HG03457 (cell line): ENCODE measurements at regions not wholly inside any gene's neighbourhood (a gene's known extent, or its start where the extent isn't known, plus 50 kb on each side); places are given as distances from the start of the nearest gene placed in this dataset.
"Not testable (repeated sequence)": the region's sequence is repeated elsewhere in the genome, so short reads cannot be mapped to it uniquely, and the experiment has no call there.

Experiments used
- ATAC-seq: cut with Tn5 transposase; IDR thresholded peaks from one replicate; pipeline ENCODE4 v1.9.1; 2021; ENCODE audit warnings: moderate number of reproducible peaks; ENCODE audit not compliant: unreplicated experiment

DNA sequence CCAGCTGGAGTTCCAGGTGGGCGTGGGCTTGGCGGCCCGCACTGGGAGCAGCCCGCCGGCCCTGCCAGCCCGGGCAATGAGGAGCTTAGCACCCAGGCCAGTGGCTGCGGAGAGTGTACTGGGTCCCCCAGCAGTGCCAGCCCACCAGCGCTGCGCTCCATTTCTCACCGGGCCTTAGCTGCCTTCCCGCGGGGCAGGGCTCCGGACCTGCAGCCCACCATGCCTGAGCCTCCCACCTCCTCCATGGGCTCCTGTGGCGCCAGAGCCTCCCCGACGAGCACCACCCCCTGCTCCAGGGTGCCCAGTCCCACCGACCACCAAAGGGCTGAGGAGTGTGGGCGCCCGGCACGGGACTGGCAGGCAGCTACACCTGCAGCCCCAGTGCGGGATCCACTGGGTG, 1075.3 kb downstream of the SI start:
- not testable (repeated sequence) for ATAC-seq

DNA sequence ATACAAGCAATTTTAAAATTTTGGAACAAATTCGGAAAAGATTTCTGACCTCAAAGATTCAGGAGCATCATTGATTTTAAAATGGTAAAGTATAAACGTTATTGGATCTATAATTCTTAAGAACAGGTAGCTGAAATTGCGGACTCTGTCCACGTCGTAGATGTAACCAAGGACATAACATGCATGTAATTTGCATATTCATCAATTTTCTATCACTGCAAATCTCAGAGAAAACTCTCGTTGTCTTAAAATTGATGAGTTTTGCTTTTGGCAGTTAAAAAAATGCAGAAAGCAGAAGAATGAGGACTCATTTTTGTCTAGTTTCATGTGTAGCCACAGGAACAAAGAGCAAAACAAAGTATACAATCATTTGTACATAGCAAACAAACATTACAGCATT, 1094.4 kb downstream of the SI start:
- ATAC-seq, result no peak

DNA sequence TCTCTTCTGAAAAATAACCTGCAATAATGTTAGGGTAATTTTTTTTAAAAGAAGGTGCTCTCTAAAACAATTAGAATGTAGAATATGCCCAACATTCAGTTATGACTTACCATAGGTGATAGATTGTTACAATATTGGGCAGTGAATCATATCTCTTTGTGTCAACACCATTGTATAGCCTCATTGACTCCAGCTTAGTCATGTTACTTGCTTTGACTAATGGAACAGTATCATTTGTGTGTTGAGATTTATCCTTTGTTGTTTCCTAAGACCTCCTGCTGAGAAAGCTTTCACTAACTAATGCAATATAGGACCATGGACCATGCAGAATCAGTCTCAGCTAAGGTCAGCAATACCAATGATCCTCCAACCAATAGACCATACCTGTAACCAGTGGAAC, 1106.4 kb downstream of the SI start:
- ATAC-seq, result no peak

DNA sequence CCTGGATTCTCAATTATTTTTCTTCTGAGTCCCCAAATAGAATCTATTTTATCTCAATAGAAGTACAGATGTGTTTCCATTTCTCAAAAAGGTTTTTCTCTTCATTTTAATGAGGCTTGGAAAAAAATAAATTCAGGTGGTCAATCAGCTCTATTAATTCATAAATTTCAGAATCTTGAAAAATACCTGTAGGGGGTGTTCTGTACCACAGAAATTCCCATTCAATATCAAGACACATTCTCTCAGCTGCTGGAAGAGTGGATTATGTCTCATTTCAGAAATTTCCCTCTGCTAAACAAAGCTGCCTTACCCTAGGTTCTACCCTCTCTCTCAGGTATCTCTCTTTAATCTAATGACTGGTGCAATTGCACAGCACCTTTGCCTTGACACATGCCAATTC, 1121.2 kb downstream of the SI start:
- ATAC-seq, result no peak

DNA sequence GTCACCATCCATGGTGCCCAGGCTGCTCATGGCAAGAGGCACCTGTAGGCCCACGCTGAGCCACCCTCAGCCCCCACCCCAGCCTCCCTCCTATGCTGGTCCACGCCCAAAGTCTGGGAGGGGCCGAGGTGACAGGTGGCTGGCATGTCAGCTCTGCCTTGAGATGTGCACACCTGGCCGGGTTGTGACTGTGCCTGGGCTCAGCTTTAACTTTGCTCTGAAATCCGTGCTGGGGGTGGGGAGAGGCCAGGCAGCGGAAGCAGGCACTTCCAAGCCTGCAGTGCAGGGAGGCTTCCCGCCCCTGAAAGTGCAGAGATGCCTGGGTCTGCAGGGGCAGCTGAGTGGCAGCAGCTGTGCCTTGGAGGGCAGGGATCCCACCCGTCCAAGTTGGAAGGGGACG, 1124.8 kb downstream of the SI start:
- ATAC-seq, result no peak

DNA sequence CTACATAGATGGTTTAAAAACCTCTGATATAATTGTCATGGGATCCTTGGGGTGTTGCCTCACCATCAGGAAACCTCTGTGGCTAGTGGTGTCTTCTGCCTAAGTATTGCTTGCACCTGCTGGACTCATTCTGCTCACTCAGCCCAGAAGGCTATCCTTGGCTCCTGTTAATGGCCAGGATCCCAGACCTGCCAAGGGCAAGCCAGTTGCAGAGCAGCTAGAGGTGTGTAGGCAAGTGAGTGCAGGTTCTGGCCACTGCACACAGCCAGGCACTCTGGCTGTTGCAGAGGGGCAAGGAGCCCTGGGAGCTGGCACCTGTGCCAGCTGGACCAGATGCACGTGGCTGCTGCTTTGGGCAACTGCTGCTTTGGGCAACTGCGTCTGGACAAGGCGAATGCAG, 1125.8 kb downstream of the SI start:
- ATAC-seq, result no peak

DNA sequence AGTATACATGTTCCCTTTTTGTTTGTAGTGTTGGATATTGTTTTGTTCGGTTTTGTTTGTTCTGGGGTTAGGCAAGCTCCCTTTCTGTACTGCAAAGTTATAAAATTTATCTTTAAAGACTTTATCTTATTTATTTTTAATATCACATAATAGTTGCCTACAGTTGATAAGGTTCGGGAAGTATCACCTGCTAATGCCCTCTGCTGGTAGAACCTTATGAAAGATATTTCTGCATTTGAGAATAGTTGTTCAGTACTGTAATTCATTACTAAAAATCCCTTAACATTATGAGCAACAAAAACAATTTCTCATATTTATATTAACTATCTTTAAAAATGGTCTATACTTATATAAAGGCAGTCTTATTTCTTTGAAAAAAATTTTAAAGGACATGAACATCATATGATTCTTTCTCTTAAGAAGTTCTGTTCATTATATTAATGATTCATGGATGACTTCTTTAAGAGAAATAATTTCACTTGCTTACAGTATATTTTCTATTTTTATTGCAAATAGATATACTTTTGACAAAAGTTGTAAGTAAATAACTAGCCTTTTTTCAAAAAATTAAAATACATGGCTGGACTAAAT, 1126.8 kb downstream of the SI start:
- no peak for ATAC-seq

DNA sequence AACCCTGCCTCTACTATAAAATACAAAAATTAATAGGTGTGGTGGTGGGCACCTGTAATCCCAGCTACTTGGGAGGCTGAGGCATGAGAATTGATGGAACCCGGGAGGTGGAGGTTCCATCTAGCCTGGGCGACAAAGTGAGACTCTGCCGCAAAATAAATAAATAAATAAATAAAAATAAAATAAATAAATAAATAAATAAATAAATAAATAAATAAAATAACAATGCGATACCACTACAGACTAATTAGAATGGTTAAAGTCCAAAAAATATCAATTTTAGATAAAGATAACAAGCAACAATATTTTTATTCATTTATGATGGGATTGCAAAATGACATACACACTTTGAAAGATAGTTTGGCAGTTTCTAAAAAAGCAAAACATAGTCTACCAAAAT, 1131.5 kb downstream of the SI start:
- ATAC-seq, result no peak

DNA sequence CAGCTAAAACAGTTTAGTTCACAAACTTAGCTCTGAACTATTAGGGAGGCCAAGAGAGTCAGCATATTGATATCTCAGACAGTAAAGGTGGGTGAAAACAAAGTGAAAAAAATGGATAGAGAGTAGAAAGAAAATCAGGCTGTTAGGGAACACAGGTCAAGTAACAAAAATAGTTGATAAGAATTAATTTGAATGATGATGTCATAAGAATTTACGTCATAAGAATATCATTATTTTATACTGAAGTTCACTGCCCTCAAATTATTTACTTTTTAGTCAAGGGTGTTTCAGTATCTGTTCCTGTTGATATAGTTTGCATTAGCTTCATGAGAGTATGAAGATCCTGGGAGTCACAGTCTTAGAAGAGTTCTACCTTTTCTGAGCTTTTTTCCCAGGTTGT, 1134.6 kb downstream of the SI start:
- ATAC-seq, result no peak

DNA sequence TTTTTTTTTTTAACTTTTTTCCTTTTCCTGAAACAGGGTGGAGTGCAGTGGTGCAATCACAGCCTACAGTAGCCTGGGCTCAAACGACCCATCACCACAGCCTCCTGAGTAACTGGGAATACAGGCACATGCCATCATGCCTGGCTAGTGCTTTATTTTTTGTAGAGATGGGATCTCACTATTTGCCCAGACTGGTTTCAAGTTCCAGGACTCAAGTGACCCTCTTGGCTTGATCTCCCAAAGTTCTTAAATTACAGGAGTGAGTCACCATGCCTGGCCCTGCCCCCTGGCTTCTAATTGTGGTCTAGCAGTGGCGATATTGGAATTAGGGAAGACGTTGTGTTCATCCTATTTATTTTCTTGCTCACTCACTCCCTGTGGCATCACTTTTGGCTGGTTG, 1138.4 kb downstream of the SI start:
- no peak for ATAC-seq

DNA sequence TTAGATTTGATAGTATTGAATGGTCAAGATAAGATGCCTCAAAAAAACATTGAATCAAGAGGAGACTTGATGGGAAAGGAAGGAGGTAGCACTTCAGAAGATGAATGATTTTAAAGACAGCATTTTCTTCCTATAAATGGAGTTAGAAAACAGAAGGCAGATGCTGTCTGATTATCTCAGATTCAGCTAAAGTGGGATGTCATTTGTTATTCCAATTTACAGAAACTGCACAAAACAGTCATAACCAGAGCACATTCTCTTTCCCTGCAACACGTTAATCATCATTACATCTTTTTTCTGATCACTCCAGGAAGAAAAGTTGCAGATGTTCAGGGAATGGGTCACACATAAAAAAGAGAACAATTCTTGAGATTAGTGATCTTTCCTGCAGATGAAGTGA, 1141.8 kb downstream of the SI start:
- no peak for ATAC-seq

DNA sequence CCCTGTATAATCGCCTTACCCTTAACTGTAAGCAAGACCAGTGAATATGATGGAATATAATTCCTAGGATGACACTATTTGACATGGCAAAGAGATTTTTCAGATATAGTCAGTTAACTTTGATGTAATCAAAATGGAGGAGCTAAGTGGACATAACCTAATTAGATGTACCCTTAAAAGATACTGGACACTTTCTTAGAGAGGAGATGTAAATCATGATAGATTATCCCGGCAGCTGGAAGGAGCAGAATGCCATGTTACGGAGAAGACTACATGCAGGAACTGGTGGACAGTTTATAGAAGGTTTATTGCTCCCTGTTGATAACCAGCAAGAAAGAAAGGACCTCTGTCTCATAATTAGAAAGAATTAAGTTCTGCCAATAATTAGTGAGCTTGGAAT, 1142.9 kb downstream of the SI start:
- no peak for ATAC-seq

DNA sequence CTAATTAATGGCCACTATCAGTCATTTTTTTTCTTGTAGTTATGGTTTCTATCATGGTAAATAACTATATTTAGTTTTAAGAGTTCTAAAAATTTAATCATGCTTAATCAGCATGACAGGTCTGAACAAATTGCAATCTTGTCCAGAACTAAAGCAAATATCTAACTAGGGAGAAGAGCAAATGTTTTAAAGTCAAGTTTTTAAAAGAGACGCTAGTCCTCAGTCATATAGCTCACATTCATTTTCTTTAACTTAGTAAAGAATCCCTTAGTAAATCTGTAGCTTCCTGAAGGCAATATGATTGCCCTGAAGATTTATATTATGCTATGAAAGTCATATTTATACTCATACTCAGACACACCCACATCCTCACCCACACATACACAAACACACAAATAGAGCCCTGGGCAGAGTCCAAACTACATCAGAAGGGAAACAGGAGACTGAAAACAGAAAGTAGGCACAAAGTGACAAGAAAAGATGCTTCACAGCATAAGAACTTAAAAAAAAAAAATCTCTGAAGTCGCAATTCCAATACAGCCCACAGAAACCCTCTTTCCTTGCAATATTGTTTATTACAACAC, 1149.1 kb downstream of the SI start:
- ATAC-seq, result no peak

DNA sequence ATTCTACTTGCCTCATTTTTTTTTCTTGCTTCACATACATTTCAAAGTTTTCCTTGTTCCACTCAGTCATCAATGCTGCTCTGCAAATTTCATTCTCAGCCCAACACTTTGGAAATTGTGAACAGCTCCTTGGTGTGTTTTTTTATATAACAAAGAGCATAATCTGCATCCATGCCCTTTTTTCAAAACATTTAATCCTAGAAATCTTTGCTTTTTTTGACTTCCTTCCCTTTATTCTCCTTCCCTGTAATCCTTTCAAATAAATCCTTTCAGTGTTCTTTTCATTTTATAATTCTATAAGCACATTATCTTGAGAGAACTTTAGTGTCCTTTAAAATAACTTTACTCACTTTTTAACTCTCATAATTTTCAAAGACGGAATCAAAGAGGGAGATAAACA, 1150.8 kb downstream of the SI start:
- no peak for ATAC-seq

DNA sequence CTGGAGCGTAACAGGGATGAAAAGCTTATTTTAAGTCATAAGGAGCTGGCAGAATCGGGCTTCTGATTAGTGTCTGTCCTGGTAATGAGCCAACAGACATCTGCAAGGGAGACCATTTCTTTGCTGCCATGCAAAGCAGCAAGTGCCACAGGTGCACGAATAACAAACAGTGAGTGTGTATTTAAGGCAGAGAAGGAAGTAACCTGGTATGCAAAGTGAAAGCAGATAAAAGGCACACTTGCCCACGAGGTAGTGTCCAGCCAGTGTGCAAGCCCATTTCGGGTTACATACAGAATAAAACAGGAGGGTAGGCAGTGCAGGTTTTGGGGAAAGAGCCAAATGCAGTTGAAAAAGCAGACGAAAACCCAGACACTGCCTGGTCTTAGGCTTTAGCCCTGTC, 1153.7 kb downstream of the SI start:
- no peak for ATAC-seq

DNA sequence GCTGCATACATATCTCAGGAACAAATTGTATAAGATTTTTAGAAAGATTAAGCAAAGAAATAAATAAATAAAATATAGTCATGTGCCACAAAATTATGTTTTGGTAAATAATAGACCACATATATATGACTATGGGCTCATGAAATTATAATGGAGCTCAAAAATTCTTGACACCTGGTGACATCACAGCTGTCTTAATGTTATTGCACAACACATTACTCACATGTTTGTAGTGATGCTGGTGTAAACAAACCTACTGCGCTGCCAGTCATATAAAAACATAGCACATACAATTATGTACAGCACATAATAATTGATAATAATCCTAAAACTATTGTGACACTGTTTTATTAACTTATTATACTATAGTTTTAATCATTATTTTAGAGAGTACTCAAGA, 1159.1 kb downstream of the SI start:
- ATAC-seq, result no peak

DNA sequence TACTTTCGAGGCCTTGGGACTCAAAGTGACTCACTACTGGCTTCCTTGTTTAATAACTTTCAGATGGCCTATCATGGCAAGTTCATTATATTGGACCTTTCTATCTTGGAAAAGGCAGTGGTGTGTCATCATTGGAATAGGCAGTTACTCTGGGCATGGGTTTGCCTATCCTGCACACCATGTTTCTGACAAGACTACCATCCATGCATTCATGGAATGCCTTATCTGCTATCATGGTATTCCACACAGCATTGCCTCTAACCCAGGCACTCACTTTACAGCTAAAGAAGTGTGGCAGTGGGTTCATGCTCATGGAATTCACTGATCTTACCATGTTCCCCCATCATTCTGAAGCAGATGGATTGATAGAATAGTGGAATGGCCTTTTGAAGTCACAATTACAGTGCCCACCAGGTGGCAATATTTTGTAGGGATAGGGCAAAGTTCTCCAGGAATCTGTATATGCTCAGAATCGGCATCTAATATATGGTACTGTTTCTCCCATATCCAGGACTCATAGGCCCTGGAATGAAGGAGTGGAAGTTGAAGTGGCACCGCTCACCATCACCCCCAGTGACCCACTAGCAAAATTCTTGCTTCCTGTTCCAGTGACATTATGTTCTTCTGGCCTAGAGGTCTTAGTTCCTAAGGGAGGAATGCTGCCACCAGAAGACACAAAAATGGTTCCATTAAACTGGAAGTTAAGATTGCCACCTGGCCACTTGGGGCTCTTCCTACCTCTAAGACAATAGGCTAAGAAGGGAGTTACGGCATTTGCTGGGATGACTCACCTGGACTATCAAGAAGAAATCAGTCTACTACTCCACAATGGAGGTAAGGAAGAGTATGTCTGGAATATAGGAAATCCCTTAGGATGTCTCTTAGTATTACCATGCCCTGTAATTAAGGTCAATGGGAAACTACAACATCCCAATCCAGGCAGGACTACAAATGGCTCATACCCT, 1161.4 kb downstream of the SI start:
- ATAC-seq, result no peak

DNA sequence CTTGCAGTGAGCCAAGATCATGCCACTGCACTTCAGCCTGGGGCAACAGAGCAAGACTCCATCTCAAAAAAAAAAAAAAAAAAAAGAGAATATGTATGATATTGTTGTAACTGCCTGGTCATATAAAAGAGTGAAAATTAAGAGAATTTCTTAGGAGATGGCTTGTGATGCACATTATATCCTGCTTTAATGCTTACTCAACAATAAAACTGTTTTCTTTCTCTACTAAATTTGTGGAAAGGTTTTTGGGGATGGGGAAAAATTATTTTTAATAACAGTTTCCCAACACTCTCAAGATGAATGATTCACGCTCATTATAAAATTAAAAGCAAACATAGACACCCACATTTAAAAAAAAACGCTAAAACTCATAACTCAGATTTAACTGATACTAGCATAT, 1163.0 kb downstream of the SI start:
- no peak for ATAC-seq

DNA sequence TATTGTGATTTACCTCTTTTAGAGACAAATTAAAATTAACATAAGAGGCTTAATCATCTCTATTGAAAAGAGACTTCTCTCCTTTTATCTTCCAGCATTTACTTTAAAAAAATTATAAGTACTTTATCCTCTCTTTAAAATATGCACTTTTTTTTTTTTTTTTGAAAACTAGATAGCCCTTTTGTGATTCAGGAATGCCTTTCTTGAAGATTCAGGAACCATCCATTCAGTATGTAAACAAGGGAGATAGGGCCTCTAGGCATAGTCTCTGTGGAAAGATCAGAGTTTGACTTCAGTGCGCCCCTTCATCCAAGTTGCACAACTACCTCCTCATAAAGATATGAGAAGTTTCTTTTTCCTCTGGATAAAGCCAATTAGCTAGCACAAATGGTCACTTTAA, 1163.7 kb downstream of the SI start:
- no peak for ATAC-seq

DNA sequence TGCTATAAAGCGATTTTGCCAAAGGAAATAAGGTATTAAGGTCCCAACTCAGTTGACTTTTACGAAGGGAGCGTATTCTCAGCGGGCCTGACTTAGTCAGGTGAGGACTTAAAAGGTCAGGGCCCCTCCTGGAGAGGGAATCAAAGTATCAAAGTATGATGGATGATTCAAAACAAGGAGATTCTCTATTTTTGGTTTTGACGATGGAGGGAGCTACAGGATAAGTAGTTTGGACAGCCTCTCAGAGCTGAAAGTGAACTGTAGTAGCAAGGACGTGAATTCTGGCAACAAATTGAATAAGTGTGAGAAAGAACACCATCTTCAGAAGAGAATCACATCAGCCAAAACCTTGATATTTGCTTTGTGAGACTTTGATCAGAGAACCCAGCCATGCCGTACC, 1186.5 kb downstream of the SI start:
- ATAC-seq, result no peak

DNA sequence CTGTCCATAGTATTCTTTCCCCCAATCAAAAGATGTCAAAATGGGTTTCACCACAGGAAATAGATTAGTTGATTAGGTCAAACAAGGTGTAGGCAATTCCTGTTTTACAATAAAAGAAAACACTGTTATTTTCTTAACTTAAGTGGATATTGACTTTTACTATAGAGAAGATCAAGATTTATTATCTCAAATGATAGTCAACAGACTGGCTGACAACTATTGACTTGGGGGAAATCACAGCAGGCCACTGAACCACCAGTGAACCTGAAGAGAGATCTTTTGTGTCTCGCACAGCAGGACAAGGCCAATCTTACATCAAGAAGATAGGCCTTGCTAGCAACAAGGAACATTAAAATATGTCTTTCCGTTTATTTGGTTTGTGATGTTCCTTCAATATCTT, 1187.6 kb downstream of the SI start:
- no peak for ATAC-seq

DNA sequence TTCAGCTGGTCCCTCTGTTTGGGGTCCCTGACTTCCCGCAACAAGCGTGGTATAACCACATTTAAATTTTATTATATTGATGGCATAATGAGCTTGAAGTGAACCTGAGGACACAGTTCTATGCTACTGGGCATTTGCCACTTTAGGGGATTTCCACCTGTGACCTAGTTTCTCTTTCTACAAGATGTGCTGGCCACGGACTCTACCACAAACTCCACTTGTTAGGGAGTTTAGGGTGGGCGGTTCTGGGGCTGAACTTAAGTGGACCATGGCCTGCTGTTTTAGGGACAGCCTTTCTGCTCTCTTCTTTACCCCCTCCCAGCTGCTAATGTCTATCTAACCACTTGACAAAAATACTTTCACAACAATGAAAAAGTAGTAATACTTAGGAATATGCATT, 1199.1 kb downstream of the SI start:
- no peak for ATAC-seq
